SK-N-SH (cell line): ENCODE measurements at regions not wholly inside any gene's neighbourhood (a gene's known extent, or its start where the extent isn't known, plus 50 kb on each side); places are given as distances from the start of the nearest gene placed in this dataset.
A peak's percentile ranks its signal among the peaks of the same experiment; 100 is the strongest.

Source experiments
- CTCF ChIA-PET: fragments of 300-600, 350-600 bp; formaldehyde crosslinking; extraction: SDS; loops from one replicate; lab custom pipeline; 2021; lab: Yijun Ruan, JAX
- POLR2A ChIA-PET: fragments of 350-600 bp; sonication (Branson Sonifier 250); formaldehyde crosslinking; extraction: SDS; loops from one replicate; lab custom pipeline; 2020; ENCODE audit warnings: antibody characterized with exemption, inconsistent platforms; lab: Yijun Ruan, JAX
- DNase-seq: peaks from one replicate; pipeline ENCODE4 v3.0.0; 2012
- H2AFZ ChIP-seq: fragments of 200-600 bp; sonication (generic); 2 replicates; pipeline ENCODE4 v1.8.1; 2016; ENCODE audit warnings: antibody characterized with exemption, mild to moderate bottlenecking, low read depth
- H3F3A ChIP-seq: fragments of 200-600 bp; sonication (generic); replicated peaks from 2 replicates; pipeline ENCODE3; 2016; ENCODE audit warnings: antibody characterized with exemption, mild to moderate bottlenecking; ENCODE audit not compliant: insufficient read depth
- H3K27ac ChIP-seq, 2 experiments: fragments of 200-500 bp in 1 of 2; fragments of 200-600 bp in 1 of 2; sonication (Bioruptor generic) in 1 of 2; sonication (generic), shearing (Covaris generic) in 1 of 2; 2 replicates each; pipeline versions ENCODE4 v1.5.1 to v1.6.1; 2014 to 2016; ENCODE audit warnings: low read depth in 2 of 2, inconsistent platforms in 1 of 2, low read length in 1 of 2, mild to moderate bottlenecking in 1 of 2, mixed read lengths in 1 of 2
- H3K27me3 ChIP-seq: fragments of 200-600 bp; sonication (generic), shearing (Covaris generic); 2 replicates; pipeline ENCODE4 v1.6.1; 2016; ENCODE audit warnings: mixed run types; ENCODE audit not compliant: insufficient read depth
- H3K36me3 ChIP-seq, 2 experiments: fragments of 200-500 bp in 1 of 2; fragments of 200-600 bp in 1 of 2; sonication (Bioruptor generic) in 1 of 2; sonication (generic) in 1 of 2; replicated peaks in 1 of 2; 2 replicates each; pipeline versions ENCODE3 to v1.5.1; 2014 to 2016; ENCODE audit warnings: low read length in 1 of 2, mild to moderate bottlenecking in 1 of 2; ENCODE audit not compliant: insufficient read depth in 2 of 2, control insufficient read depth in 1 of 2
- H3K4me1 ChIP-seq, 2 experiments: fragments of 200-500 bp in 1 of 2; fragments of 200-600 bp in 1 of 2; sonication (Bioruptor generic) in 1 of 2; sonication (generic), shearing (Covaris generic) in 1 of 2; 2 replicates each; pipeline versions ENCODE4 v1.5.1 to v1.6.1; 2014 to 2016; ENCODE audit warnings: low read depth in 1 of 2, low read length in 1 of 2, mixed run types in 1 of 2; ENCODE audit not compliant: insufficient read depth in 2 of 2, control insufficient read depth in 1 of 2
- H3K4me2 ChIP-seq: fragments of 200-600 bp; sonication (generic), shearing (Covaris generic); 2 replicates; pipeline ENCODE4 v1.6.1; 2017; ENCODE audit warnings: mixed run types
- H3K4me3 ChIP-seq, 2 experiments: fragments of 200-500 bp in 1 of 2; fragments of 200-600 bp in 1 of 2; sonication (Bioruptor generic) in 1 of 2; sonication (generic), shearing (Covaris generic) in 1 of 2; 2 replicates each; pipeline versions ENCODE4 v1.5.1 to v1.8.1; 2014 to 2016; ENCODE audit warnings: low read depth in 2 of 2, inconsistent platforms in 1 of 2, low read length in 1 of 2, mild to moderate bottlenecking in 1 of 2, mixed read lengths in 1 of 2, moderate library complexity in 1 of 2
- H3K79me2 ChIP-seq: fragments of 200-600 bp; sonication (generic); 2 replicates; pipeline ENCODE4 v1.8.1; 2017; ENCODE audit warnings: mild to moderate bottlenecking; ENCODE audit not compliant: insufficient read depth
- H3K9ac ChIP-seq: fragments of 200-600 bp; sonication (generic); 2 replicates; pipeline ENCODE4 v1.6.1; 2017; ENCODE audit warnings: mixed run types
- H3K9me2 ChIP-seq: fragments of 200-600 bp; sonication (generic); 2 replicates; pipeline ENCODE4 v1.6.1; 2017; ENCODE audit warnings: mixed run types
- H3K9me3 ChIP-seq: fragments of 200-600 bp; sonication (generic); 2 replicates; pipeline ENCODE4 v1.6.1; 2017; ENCODE audit warnings: mixed run types, mild to moderate bottlenecking, moderate library complexity
- H4K20me1 ChIP-seq: fragments of 200-600 bp; sonication (generic); 2 replicates; pipeline ENCODE4 v1.6.1; 2017; ENCODE audit warnings: mild to moderate bottlenecking, mixed run types; ENCODE audit not compliant: insufficient read depth
- CHD2 ChIP-seq: fragments of 150-350 bp; IDR thresholded peaks from 2 replicates; pipeline ENCODE4 v1.6.1; 2018; ENCODE audit warnings: low read length; ENCODE audit not compliant: partially characterized antibody
- EP300 ChIP-seq, 2 experiments: IDR thresholded peaks; 2 replicates each; pipeline versions ENCODE4 v1.4.0 to v1.6.1; 2012; ENCODE audit warnings: borderline replicate concordance in 1 of 2, low read depth in 1 of 2, low read length in 1 of 2
- EZH2phosphoT487 ChIP-seq: fragments of 200-600 bp; sonication (generic); IDR thresholded peaks from 2 replicates; pipeline ENCODE4 v1.6.1; 2017; ENCODE audit warnings: low read depth, mixed run types, mild to moderate bottlenecking, antibody characterized with exemption, moderate library complexity, borderline replicate concordance
- FOSL2 ChIP-seq: IDR thresholded peaks from 2 replicates; pipeline ENCODE4 v1.4.0; 2012; ENCODE audit warnings: low read depth, mild to moderate bottlenecking, moderate library complexity, borderline replicate concordance
- POLR2AphosphoS5 ChIP-seq: IDR thresholded peaks from 2 replicates; pipeline ENCODE4 v1.6.1; 2012; ENCODE audit warnings: low read depth, low read length
- RFX5 ChIP-seq: IDR thresholded peaks from 2 replicates; pipeline ENCODE4 v1.6.1; 2012; ENCODE audit warnings: mild to moderate bottlenecking, improper control_type of control experiment, low read length
- RXRA ChIP-seq: IDR thresholded peaks from 2 replicates; pipeline ENCODE4 v1.4.0; 2012; ENCODE audit warnings: low read depth, mild to moderate bottlenecking, borderline replicate concordance
- SIN3A ChIP-seq: IDR thresholded peaks from 2 replicates; pipeline ENCODE4 v1.6.1; 2012; ENCODE audit warnings: low read depth, mild to moderate bottlenecking, low read length, moderate library complexity, borderline replicate concordance
- SMC3 ChIP-seq: IDR thresholded peaks from 2 replicates; pipeline ENCODE4 v1.6.1; 2012; ENCODE audit warnings: low read depth, low read length, improper control_type of control experiment
- YY1 ChIP-seq: IDR thresholded peaks from 2 replicates; pipeline ENCODE4 v1.4.0; 2012; ENCODE audit warnings: low read depth, mild to moderate bottlenecking
- WGBS: methylation state at CpG from one replicate; pipeline ENCODE4 v1.1.6; 2017; ENCODE audit warnings: low lambda C conversion rate; 5-methylcytosine and 5-hydroxymethylcytosine counted together
- TF ChIP-seq, protein P1 (sequence below): IDR thresholded peaks from 2 replicates; pipeline ENCODE4 v1.6.1; 2012; ENCODE audit warnings: mild to moderate bottlenecking, low read depth, low read length, moderate library complexity
- TF ChIP-seq, protein P2 (sequence below): IDR thresholded peaks from 2 replicates; pipeline ENCODE4; 2012
- TF ChIP-seq, protein P3 (sequence below): IDR thresholded peaks from 2 replicates; pipeline ENCODE4 v1.4.0; 2012; ENCODE audit warnings: low read depth, borderline replicate concordance
- TF ChIP-seq, protein P4 (sequence below): IDR thresholded peaks from 2 replicates; pipeline ENCODE4 v1.4.0; 2012; ENCODE audit warnings: low read depth, borderline replicate concordance

DNA sequence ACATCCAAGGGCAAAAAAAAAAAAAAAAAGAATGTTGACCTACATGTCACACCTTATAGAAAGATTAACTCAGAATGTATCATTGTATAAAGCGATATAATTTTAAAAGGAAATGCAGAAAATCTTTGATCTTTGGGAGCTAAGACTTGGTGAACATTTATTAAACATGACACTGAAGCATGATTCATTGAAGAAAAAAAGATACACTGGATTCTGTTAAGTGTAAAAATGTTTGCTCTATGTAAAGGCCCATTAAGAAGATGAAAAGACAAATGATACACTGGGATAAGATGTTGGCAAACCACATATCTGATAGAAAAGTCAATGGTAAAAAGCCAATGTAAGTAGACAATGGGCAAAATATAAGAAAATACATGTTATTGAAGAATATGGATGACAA is 1131.0 kb downstream of the AACS start (continued):
- TF ChIP-seq, protein P1, sequence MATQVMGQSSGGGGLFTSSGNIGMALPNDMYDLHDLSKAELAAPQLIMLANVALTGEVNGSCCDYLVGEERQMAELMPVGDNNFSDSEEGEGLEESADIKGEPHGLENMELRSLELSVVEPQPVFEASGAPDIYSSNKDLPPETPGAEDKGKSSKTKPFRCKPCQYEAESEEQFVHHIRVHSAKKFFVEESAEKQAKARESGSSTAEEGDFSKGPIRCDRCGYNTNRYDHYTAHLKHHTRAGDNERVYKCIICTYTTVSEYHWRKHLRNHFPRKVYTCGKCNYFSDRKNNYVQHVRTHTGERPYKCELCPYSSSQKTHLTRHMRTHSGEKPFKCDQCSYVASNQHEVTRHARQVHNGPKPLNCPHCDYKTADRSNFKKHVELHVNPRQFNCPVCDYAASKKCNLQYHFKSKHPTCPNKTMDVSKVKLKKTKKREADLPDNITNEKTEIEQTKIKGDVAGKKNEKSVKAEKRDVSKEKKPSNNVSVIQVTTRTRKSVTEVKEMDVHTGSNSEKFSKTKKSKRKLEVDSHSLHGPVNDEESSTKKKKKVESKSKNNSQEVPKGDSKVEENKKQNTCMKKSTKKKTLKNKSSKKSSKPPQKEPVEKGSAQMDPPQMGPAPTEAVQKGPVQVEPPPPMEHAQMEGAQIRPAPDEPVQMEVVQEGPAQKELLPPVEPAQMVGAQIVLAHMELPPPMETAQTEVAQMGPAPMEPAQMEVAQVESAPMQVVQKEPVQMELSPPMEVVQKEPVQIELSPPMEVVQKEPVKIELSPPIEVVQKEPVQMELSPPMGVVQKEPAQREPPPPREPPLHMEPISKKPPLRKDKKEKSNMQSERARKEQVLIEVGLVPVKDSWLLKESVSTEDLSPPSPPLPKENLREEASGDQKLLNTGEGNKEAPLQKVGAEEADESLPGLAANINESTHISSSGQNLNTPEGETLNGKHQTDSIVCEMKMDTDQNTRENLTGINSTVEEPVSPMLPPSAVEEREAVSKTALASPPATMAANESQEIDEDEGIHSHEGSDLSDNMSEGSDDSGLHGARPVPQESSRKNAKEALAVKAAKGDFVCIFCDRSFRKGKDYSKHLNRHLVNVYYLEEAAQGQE: no peak
- no peak for TF ChIP-seq CHD2
- TF ChIP-seq EP300 (IDR thresholded peaks at IDR 0.05; ENCODE audit: borderline replicate concordance in 1 of 2, low read depth in 1 of 2, low read length in 1 of 2): peak in 1 of 2 experiments; percentile 40; a peak in 1 of 4 replicates

DNA sequence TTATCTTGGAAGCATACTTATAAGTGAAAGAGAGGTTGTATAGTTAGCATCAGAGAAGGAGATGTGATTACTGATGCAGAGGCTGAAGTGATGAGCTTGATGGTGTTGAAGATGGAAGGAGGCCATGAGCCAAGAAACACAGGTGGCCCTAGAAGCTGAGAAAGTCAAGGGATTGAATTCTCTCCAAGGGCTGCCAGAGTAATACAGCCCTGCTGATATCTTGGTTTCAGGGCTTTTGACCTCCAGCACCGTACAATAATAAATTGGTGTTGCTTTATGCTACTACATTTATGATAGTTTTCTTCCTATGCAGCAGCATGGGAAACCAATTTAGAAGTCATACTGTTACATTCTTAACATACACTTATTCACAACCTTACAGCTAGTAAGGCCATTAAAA is 1133.3 kb downstream of the AACS start:
- Histone ChIP-seq H4K20me1 (no peaks in the 10 kb centered on the region), H3K9ac (no peak overlapping the region), H3F3A (no peaks in the 10 kb centered on the region), H2AFZ (no peak overlapping the region), H3K27ac (no peak overlapping the region), H3K27me3 (no peaks in the 10 kb centered on the region), H3K36me3 (no peaks in the 10 kb centered on the region), H3K4me1 (no peaks in the 10 kb centered on the region), H3K4me3 (no peak overlapping the region), H3K4me2 (no peak overlapping the region), H3K9me2 (no peaks in the 10 kb centered on the region), H3K9me3 (no peaks in the 10 kb centered on the region), H3K79me2 (no peaks in the 10 kb centered on the region)
- TF ChIP-seq, protein P2, sequence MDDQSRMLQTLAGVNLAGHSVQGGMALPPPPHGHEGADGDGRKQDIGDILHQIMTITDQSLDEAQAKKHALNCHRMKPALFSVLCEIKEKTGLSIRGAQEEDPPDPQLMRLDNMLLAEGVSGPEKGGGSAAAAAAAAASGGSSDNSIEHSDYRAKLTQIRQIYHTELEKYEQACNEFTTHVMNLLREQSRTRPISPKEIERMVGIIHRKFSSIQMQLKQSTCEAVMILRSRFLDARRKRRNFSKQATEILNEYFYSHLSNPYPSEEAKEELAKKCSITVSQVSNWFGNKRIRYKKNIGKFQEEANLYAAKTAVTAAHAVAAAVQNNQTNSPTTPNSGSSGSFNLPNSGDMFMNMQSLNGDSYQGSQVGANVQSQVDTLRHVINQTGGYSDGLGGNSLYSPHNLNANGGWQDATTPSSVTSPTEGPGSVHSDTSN: no peak
- TF ChIP-seq, protein P3, sequence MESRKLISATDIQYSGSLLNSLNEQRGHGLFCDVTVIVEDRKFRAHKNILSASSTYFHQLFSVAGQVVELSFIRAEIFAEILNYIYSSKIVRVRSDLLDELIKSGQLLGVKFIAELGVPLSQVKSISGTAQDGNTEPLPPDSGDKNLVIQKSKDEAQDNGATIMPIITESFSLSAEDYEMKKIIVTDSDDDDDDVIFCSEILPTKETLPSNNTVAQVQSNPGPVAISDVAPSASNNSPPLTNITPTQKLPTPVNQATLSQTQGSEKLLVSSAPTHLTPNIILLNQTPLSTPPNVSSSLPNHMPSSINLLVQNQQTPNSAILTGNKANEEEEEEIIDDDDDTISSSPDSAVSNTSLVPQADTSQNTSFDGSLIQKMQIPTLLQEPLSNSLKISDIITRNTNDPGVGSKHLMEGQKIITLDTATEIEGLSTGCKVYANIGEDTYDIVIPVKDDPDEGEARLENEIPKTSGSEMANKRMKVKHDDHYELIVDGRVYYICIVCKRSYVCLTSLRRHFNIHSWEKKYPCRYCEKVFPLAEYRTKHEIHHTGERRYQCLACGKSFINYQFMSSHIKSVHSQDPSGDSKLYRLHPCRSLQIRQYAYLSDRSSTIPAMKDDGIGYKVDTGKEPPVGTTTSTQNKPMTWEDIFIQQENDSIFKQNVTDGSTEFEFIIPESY: no peak
- TF ChIP-seq POLR2AphosphoS5: no peak
- no peak for TF ChIP-seq SIN3A
- TF ChIP-seq RFX5: no peak
- TF ChIP-seq FOSL2: no peak
- TF ChIP-seq EZH2phosphoT487: no peak
- TF ChIP-seq, protein P1: no peak
- no peak for TF ChIP-seq YY1
- TF ChIP-seq, protein P4, sequence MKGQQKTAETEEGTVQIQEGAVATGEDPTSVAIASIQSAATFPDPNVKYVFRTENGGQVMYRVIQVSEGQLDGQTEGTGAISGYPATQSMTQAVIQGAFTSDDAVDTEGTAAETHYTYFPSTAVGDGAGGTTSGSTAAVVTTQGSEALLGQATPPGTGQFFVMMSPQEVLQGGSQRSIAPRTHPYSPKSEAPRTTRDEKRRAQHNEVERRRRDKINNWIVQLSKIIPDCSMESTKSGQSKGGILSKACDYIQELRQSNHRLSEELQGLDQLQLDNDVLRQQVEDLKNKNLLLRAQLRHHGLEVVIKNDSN: no peak
- no peak for TF ChIP-seq RXRA
- TF ChIP-seq SMC3: no peak
- ChIA-PET CTCF (no interaction called here), POLR2A (no interaction called here)
- WGBS: 44% methylated on average over 1 of the region's 1 CpG
- DNase-seq: no peak
